ENCODE measurements at regions not wholly inside any gene's neighbourhood (a gene's known extent, or its start where the extent isn't known, plus 50 kb on each side); places are given as distances from the start of the nearest gene placed in this dataset.

DNA sequence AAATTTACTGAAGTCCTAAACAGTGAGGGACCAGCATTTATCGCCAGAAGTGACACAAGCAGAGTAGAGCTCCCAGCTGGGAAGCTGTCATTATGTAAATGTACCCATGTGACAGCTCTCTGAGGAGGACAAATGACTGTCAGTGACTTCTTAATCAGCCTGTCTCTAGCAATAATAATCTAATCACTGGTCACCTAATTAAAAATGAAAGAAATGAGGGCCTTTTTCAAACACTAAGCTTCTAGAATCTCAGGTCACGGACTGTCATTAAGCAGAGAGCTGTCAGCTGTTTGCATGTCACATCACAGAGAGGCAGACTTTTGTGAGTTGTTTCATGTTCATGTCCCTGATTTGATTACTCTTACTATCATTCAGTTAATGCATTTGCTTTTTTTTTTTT lies 77.9 kb upstream of the FBXL17 start:
- TF ChIP-seq, protein P1, sequence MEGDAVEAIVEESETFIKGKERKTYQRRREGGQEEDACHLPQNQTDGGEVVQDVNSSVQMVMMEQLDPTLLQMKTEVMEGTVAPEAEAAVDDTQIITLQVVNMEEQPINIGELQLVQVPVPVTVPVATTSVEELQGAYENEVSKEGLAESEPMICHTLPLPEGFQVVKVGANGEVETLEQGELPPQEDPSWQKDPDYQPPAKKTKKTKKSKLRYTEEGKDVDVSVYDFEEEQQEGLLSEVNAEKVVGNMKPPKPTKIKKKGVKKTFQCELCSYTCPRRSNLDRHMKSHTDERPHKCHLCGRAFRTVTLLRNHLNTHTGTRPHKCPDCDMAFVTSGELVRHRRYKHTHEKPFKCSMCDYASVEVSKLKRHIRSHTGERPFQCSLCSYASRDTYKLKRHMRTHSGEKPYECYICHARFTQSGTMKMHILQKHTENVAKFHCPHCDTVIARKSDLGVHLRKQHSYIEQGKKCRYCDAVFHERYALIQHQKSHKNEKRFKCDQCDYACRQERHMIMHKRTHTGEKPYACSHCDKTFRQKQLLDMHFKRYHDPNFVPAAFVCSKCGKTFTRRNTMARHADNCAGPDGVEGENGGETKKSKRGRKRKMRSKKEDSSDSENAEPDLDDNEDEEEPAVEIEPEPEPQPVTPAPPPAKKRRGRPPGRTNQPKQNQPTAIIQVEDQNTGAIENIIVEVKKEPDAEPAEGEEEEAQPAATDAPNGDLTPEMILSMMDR (IDR thresholded peaks at IDR 0.05; ENCODE audit: insufficient read depth, low read length, poor library complexity, severe bottlenecking): no peak
- TF ChIP-seq EZH2phosphoT487 (conservative IDR thresholded peaks at IDR 0.05; ENCODE audit: low read length): no peak

Measured in SU-DHL-6 (cell line).